ENCODE measurements at regions not wholly inside any gene's neighbourhood (a gene's known extent, or its start where the extent isn't known, plus 50 kb on each side); places are given as distances from the start of the nearest gene placed in this dataset.

GRCh38 chr2:19720306-19720705 lies 181.5 kb downstream of the TTC32 start:
- no peak for TF ChIP-seq GATA2 (IDR thresholded peaks at IDR 0.05; ENCODE audit: low read depth, low read length)
- no peak for TF ChIP-seq GATA3 (IDR thresholded peaks at IDR 0.05; ENCODE audit: low read depth, low read length)

GRCh38 chr2:19719540-19719939 lies 182.2 kb downstream of the TTC32 start:
- TF ChIP-seq GATA2 (IDR thresholded peaks at IDR 0.05; ENCODE audit: low read depth, low read length) (no peak), GATA3 (IDR thresholded peaks at IDR 0.05; ENCODE audit: low read depth, low read length) (no peak)

GRCh38 chr2:19717446-19717845 lies 184.3 kb downstream of the TTC32 start:
- TF ChIP-seq GATA3 (IDR thresholded peaks at IDR 0.05; ENCODE audit: low read depth, low read length) (no peak), GATA2 (IDR thresholded peaks at IDR 0.05; ENCODE audit: low read depth, low read length) (no peak)

- no peak for TF ChIP-seq GATA2 (IDR thresholded peaks at IDR 0.05; ENCODE audit: low read depth, low read length)
- no peak for TF ChIP-seq GATA3 (IDR thresholded peaks at IDR 0.05; ENCODE audit: low read depth, low read length)
Measured at GRCh38 chr2:19714926-19715325, 186.9 kb downstream of the TTC32 start.

- no peak for TF ChIP-seq GATA3 (IDR thresholded peaks at IDR 0.05; ENCODE audit: low read depth, low read length)
- no peak for TF ChIP-seq GATA2 (IDR thresholded peaks at IDR 0.05; ENCODE audit: low read depth, low read length)
Measured at GRCh38 chr2:19712850-19713249, 188.9 kb downstream of the TTC32 start.

- TF ChIP-seq GATA3 (IDR thresholded peaks at IDR 0.05; ENCODE audit: low read depth, low read length) (no peak), GATA2 (IDR thresholded peaks at IDR 0.05; ENCODE audit: low read depth, low read length) (no peak)
Measured at GRCh38 chr2:19711470-19712372, 190.1 kb downstream of the TTC32 start.

- TF ChIP-seq GATA2 (IDR thresholded peaks at IDR 0.05; ENCODE audit: low read depth, low read length) (no peak), GATA3 (IDR thresholded peaks at IDR 0.05; ENCODE audit: low read depth, low read length) (no peak)
Measured at GRCh38 chr2:19710230-19710629, 191.6 kb downstream of the TTC32 start.

- TF ChIP-seq GATA3 (IDR thresholded peaks at IDR 0.05; ENCODE audit: low read depth, low read length) (no peak), GATA2 (IDR thresholded peaks at IDR 0.05; ENCODE audit: low read depth, low read length) (no peak)
Measured at GRCh38 chr2:19709553-19709952, 192.2 kb downstream of the TTC32 start.

GRCh38 chr2:19708776-19709175 lies 193.0 kb downstream of the TTC32 start:
- TF ChIP-seq GATA3 (IDR thresholded peaks at IDR 0.05; ENCODE audit: low read depth, low read length) (no peak), GATA2 (IDR thresholded peaks at IDR 0.05; ENCODE audit: low read depth, low read length) (no peak)

GRCh38 chr2:19706332-19706731 lies 195.5 kb downstream of the TTC32 start:
- TF ChIP-seq GATA3 (IDR thresholded peaks at IDR 0.05; ENCODE audit: low read depth, low read length) (no peak), GATA2 (IDR thresholded peaks at IDR 0.05; ENCODE audit: low read depth, low read length) (no peak)

GRCh38 chr2:19702267-19702666 lies 199.5 kb downstream of the TTC32 start:
- no peak for TF ChIP-seq GATA2 (IDR thresholded peaks at IDR 0.05; ENCODE audit: low read depth, low read length)
- no peak for TF ChIP-seq GATA3 (IDR thresholded peaks at IDR 0.05; ENCODE audit: low read depth, low read length)

- TF ChIP-seq GATA3 (IDR thresholded peaks at IDR 0.05; ENCODE audit: low read depth, low read length) (no peak), GATA2 (IDR thresholded peaks at IDR 0.05; ENCODE audit: low read depth, low read length) (no peak)
Measured at GRCh38 chr2:19700861-19701585, 200.8 kb downstream of the TTC32 start.

GRCh38 chr2:19697131-19697530 lies 204.7 kb downstream of the TTC32 start:
- TF ChIP-seq GATA2 (IDR thresholded peaks at IDR 0.05; ENCODE audit: low read depth, low read length) (no peak), GATA3 (IDR thresholded peaks at IDR 0.05; ENCODE audit: low read depth, low read length) (no peak)

GRCh38 chr2:19695706-19696105 lies 206.1 kb downstream of the TTC32 start:
- TF ChIP-seq GATA2 (IDR thresholded peaks at IDR 0.05; ENCODE audit: low read depth, low read length) (no peak), GATA3 (IDR thresholded peaks at IDR 0.05; ENCODE audit: low read depth, low read length) (no peak)

- TF ChIP-seq GATA3 (IDR thresholded peaks at IDR 0.05; ENCODE audit: low read depth, low read length) = no peak
Measured at GRCh38 chr2:19691892-19692291, 209.9 kb downstream of the TTC32 start.
